ENCODE measurements at regions not wholly inside any gene's neighbourhood (a gene's known extent, or its start where the extent isn't known, plus 50 kb on each side); places are given as distances from the start of the nearest gene placed in this dataset.

DNA sequence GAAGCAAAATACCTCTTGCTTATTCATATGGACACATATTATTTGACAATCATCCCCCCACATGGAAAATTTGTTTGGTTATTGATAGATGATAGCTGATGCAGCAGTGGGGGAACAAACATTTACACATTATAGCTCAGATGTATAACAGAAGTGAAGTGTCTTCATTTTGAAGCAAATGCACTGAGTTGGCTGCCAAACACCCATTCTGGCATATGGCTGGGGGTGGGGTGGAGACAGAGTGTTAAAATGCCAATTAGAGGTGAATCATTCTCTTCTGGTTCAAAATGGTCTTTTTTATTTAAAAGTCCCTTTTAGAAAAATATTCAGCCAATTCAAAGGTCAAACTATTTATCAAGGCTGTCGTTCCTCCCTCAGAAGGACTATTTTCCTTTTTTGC lies 157.3 kb upstream of the TRPC6 start:
- Histone ChIP-seq H3K9ac (ENCODE audit: low read depth, low read length, poor library complexity) (no peak overlapping the region), H3K27ac (replicated peaks; ENCODE audit: low read length) (no peak overlapping the region), H3K4ac (ENCODE audit: low read length) (no peak overlapping the region), H3K9me3 (replicated peaks in 1 of 2; ENCODE audit: control insufficient read depth in 2 of 2, insufficient read depth in 1 of 2, low read depth in 1 of 2, low read length in 2 of 2) (no peaks in the 10 kb centered on the region), H2BK15ac (ENCODE audit: low read length) (no peak overlapping the region), H3K4me1 (ENCODE audit: control insufficient read depth in 2 of 2, insufficient read depth in 1 of 2, low read depth in 1 of 2, low read length in 2 of 2) (no peaks in the 10 kb centered on the region), H3K14ac (ENCODE audit: low read length) (no peak overlapping the region), H3K4me3 (ENCODE audit: low read length in 2 of 2) (no peak overlapping the region), H2BK120ac (ENCODE audit: low read depth, low read length) (no peak overlapping the region), H2AK5ac (ENCODE audit: low read depth, low read length) (no peak overlapping the region), H3K23ac (ENCODE audit: low read depth, low read length, poor library complexity) (no peak overlapping the region), H4K91ac (ENCODE audit: low read depth, low read length, poor library complexity) (no peak overlapping the region), H3K4me2 (ENCODE audit: insufficient read depth, low read length, poor library complexity, severe bottlenecking) (no peak overlapping the region), H3K18ac (ENCODE audit: low read length) (no peak overlapping the region), H3K79me1 (ENCODE audit: low read depth, low read length) (no peaks in the 10 kb centered on the region), H3K27me3 (ENCODE audit: control insufficient read depth in 3 of 3, insufficient read depth in 3 of 3, low read depth in 1 of 3, low read length in 3 of 3) (no peaks in the 10 kb centered on the region), H2BK5ac (ENCODE audit: low read length) (no peak overlapping the region), H2AFZ (ENCODE audit: low read length) (no peak overlapping the region), H4K8ac (ENCODE audit: low read depth, low read length) (no peak overlapping the region), H2BK12ac (ENCODE audit: low read length) (no peak overlapping the region), H3K36me3 (replicated peaks in 1 of 2; ENCODE audit: control insufficient read depth in 2 of 2, insufficient read depth in 2 of 2, low read length in 2 of 2) (no peaks in the 10 kb centered on the region)
- no CpG with 5 or more reads among the region's 1 CpG for WGBS, 2 donors (ENCODE audit: extremely low coverage in 2 of 2, insufficient read length in 2 of 2, insufficient replicate concordance in 1 of 2)
- DNase-seq (ENCODE audit: low spot score): no peak

DNA sequence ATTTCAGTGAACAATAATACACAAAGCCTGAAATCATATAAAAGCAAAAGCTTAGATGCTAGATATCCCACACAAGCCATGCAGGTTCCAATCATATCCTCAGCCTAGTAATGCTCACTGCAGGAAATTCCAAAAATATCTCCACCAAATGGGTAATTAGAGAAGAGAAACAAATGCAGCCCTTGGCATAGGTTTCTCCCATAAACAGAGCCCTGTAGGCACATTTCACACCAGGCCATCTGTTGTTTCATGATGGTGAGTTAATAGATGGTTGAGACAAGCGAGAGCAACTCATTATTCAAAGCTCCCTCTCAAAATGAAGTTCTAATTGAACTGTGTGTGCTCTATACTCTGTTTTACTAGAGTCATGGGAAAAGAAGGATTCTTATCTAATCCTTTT lies 154.6 kb upstream of the TRPC6 start:
- no peaks in the 10 kb centered on the region for H3K9me3 ChIP-seq (replicated peaks in 1 of 2; ENCODE audit: control insufficient read depth in 2 of 2, insufficient read depth in 1 of 2, low read depth in 1 of 2, low read length in 2 of 2)
- no peak overlapping the region for H4K8ac ChIP-seq (ENCODE audit: low read depth, low read length)
- no peak overlapping the region for H3K4ac ChIP-seq (ENCODE audit: low read length)
- H2BK120ac ChIP-seq (ENCODE audit: low read depth, low read length): no peak overlapping the region
- no peak overlapping the region for H3K14ac ChIP-seq (ENCODE audit: low read length)
- no CpG with 5 or more reads among the region's 1 CpG for WGBS, 2 donors (ENCODE audit: extremely low coverage in 2 of 2, insufficient read length in 2 of 2, insufficient replicate concordance in 1 of 2)
- H2AK5ac ChIP-seq (ENCODE audit: low read depth, low read length): no peak overlapping the region
- H3K9ac ChIP-seq (ENCODE audit: low read depth, low read length, poor library complexity): no peak overlapping the region
- no peak overlapping the region for H2BK15ac ChIP-seq (ENCODE audit: low read length)
- H3K36me3 ChIP-seq (replicated peaks in 1 of 2; ENCODE audit: control insufficient read depth in 2 of 2, insufficient read depth in 2 of 2, low read length in 2 of 2): no peaks in the 10 kb centered on the region
- DNase-seq (ENCODE audit: low spot score): no peak
- no peak overlapping the region for H4K91ac ChIP-seq (ENCODE audit: low read depth, low read length, poor library complexity)
- H3K4me2 ChIP-seq (ENCODE audit: insufficient read depth, low read length, poor library complexity, severe bottlenecking): no peak overlapping the region
- no peak overlapping the region for H3K27ac ChIP-seq (replicated peaks; ENCODE audit: low read length)
- H3K4me1 ChIP-seq (ENCODE audit: control insufficient read depth in 2 of 2, insufficient read depth in 1 of 2, low read depth in 1 of 2, low read length in 2 of 2): no peaks in the 10 kb centered on the region
- no peak overlapping the region for H3K18ac ChIP-seq (ENCODE audit: low read length)
- H3K79me1 ChIP-seq (ENCODE audit: low read depth, low read length): no peaks in the 10 kb centered on the region
- H3K4me3 ChIP-seq (ENCODE audit: low read length in 2 of 2): no peak overlapping the region
- H2BK5ac ChIP-seq (ENCODE audit: low read length): no peak overlapping the region
- no peak overlapping the region for H3K23ac ChIP-seq (ENCODE audit: low read depth, low read length, poor library complexity)
- H3K27me3 ChIP-seq (ENCODE audit: control insufficient read depth in 3 of 3, insufficient read depth in 3 of 3, low read depth in 1 of 3, low read length in 3 of 3): no peaks in the 10 kb centered on the region
- H2BK12ac ChIP-seq (ENCODE audit: low read length): no peak overlapping the region
- H2AFZ ChIP-seq (ENCODE audit: low read length): no peak overlapping the region

DNA sequence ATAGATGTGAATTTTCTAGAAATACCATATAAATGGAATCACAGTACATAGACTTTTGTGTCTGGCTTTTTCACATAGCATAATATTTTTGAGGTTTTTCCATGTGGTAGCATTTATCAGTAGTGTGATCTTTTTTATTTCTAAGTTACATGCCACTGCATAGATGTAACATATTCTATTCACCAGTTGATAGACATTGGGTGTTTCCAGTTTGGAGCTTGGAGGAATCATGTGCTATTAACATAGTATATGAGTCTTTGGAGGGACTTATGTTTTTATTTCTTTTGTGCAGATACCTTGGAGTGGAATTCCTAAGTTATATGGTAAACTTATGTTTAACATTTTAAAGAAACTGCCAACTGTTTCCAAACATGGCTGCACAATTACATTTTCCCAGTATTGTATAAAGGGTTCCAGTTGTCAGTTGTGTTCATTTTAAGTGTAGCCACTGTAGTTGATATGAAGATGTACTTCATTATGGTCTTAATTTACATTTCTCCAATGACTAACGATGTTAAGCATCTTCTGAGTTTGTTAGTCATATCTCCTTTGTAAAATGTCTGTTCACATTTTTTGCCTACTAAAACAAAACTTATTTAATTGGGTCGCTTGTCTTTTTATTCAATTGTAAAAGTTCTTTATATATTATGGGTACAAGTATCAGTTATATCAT lies 145.7 kb upstream of the TRPC6 start:
- DNase-seq (ENCODE audit: low spot score): no peak
- no peak overlapping the region for H3K14ac ChIP-seq (ENCODE audit: low read length)

DNA sequence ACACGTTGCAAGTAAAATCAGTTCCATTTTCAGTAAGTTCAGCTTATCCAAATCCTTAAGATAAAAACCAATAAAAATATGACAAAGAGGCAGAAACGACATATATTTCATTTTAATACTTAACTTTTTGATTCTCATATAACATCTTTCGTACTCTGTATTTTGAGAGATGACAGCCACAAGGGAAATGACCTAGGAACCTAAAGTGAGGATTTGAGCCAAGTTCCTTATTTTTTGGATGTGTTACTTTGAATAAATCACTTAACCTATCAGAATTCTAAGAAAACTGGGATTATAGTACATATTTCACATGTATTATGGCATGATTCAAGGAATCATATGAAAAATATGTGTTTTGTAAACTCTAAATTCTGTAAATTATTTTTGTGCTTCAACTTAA lies 143.6 kb upstream of the TRPC6 start:
- Histone ChIP-seq H3K4me3 (ENCODE audit: low read length in 2 of 2) (no peak overlapping the region), H4K8ac (ENCODE audit: low read depth, low read length) (no peak overlapping the region), H3K9me3 (replicated peaks in 1 of 2; ENCODE audit: control insufficient read depth in 2 of 2, insufficient read depth in 1 of 2, low read depth in 1 of 2, low read length in 2 of 2) (no peaks in the 10 kb centered on the region), H3K23ac (ENCODE audit: low read depth, low read length, poor library complexity) (no peak overlapping the region), H3K79me1 (ENCODE audit: low read depth, low read length) (no peaks in the 10 kb centered on the region), H2BK12ac (ENCODE audit: low read length) (no peak overlapping the region), H3K36me3 (replicated peaks in 1 of 2; ENCODE audit: control insufficient read depth in 2 of 2, insufficient read depth in 2 of 2, low read length in 2 of 2) (no peaks in the 10 kb centered on the region), H2BK15ac (ENCODE audit: low read length) (no peak overlapping the region), H2AK5ac (ENCODE audit: low read depth, low read length) (no peak overlapping the region), H2BK5ac (ENCODE audit: low read length) (no peak overlapping the region), H2AFZ (ENCODE audit: low read length) (no peak overlapping the region), H3K9ac (ENCODE audit: low read depth, low read length, poor library complexity) (no peak overlapping the region), H3K27me3 (ENCODE audit: control insufficient read depth in 3 of 3, insufficient read depth in 3 of 3, low read depth in 1 of 3, low read length in 3 of 3) (no peaks in the 10 kb centered on the region), H3K4me2 (ENCODE audit: insufficient read depth, low read length, poor library complexity, severe bottlenecking) (no peak overlapping the region), H2BK120ac (ENCODE audit: low read depth, low read length) (no peak overlapping the region), H3K14ac (ENCODE audit: low read length) (no peak overlapping the region), H4K91ac (ENCODE audit: low read depth, low read length, poor library complexity) (no peak overlapping the region), H3K18ac (ENCODE audit: low read length) (no peak overlapping the region), H3K4me1 (ENCODE audit: control insufficient read depth in 2 of 2, insufficient read depth in 1 of 2, low read depth in 1 of 2, low read length in 2 of 2) (no peaks in the 10 kb centered on the region), H3K27ac (replicated peaks; ENCODE audit: low read length) (no peak overlapping the region), H3K4ac (ENCODE audit: low read length) (no peak overlapping the region)
- no CpG with 5 or more reads among the region's 3 CpGs for WGBS, 2 donors (ENCODE audit: extremely low coverage in 2 of 2, insufficient read length in 2 of 2, insufficient replicate concordance in 1 of 2)
- no peak for DNase-seq (ENCODE audit: low spot score)

More for the DNA sequence above, 145.7 kb upstream of the TRPC6 start:
- Histone ChIP-seq H3K4me2 (ENCODE audit: insufficient read depth, low read length, poor library complexity, severe bottlenecking) (no peak overlapping the region), H3K18ac (ENCODE audit: low read length) (no peak overlapping the region), H2BK12ac (ENCODE audit: low read length) (no peak overlapping the region), H3K36me3 (replicated peaks in 1 of 2; ENCODE audit: control insufficient read depth in 2 of 2, insufficient read depth in 2 of 2, low read length in 2 of 2) (no peaks in the 10 kb centered on the region), H3K23ac (ENCODE audit: low read depth, low read length, poor library complexity) (no peak overlapping the region), H3K27me3 (ENCODE audit: control insufficient read depth in 3 of 3, insufficient read depth in 3 of 3, low read depth in 1 of 3, low read length in 3 of 3) (no peaks in the 10 kb centered on the region), H3K4ac (ENCODE audit: low read length) (no peak overlapping the region), H2BK120ac (ENCODE audit: low read depth, low read length) (no peak overlapping the region), H3K9ac (ENCODE audit: low read depth, low read length, poor library complexity) (no peak overlapping the region), H2AFZ (ENCODE audit: low read length) (no peak overlapping the region), H2BK15ac (ENCODE audit: low read length) (no peak overlapping the region), H4K8ac (ENCODE audit: low read depth, low read length) (no peak overlapping the region), H3K4me3 (ENCODE audit: low read length in 2 of 2) (no peak overlapping the region), H3K4me1 (ENCODE audit: control insufficient read depth in 2 of 2, insufficient read depth in 1 of 2, low read depth in 1 of 2, low read length in 2 of 2) (no peaks in the 10 kb centered on the region), H3K27ac (replicated peaks; ENCODE audit: low read length) (no peak overlapping the region), H4K91ac (ENCODE audit: low read depth, low read length, poor library complexity) (no peak overlapping the region), H2BK5ac (ENCODE audit: low read length) (no peak overlapping the region), H3K9me3 (replicated peaks in 1 of 2; ENCODE audit: control insufficient read depth in 2 of 2, insufficient read depth in 1 of 2, low read depth in 1 of 2, low read length in 2 of 2) (no peaks in the 10 kb centered on the region), H2AK5ac (ENCODE audit: low read depth, low read length) (no peak overlapping the region), H3K79me1 (ENCODE audit: low read depth, low read length) (no peaks in the 10 kb centered on the region)
- WGBS, 2 donors (ENCODE audit: extremely low coverage in 2 of 2, insufficient read length in 2 of 2, insufficient replicate concordance in 1 of 2): no CpG with 5 or more reads among the region's 2 CpGs
